GM12892 (cell line): ENCODE measurements at regions not wholly inside any gene's neighbourhood (a gene's known extent, or its start where the extent isn't known, plus 50 kb on each side); places are given as distances from the start of the nearest gene placed in this dataset.

ENCODE experiments used
- DNase-seq: peaks from one replicate; pipeline ENCODE4 v3.0.0; 2011; ENCODE audit not compliant: insufficient read length
- FAIRE-seq: peaks from 2 replicates; lab custom pipeline; 2011; peaks lifted over from hg19 to GRCh38; lab: Jason Lieb, UNC
- POLR2A ChIP-seq: IDR thresholded peaks from 2 replicates; pipeline ENCODE4 v1.6.1; 2011; ENCODE audit warnings: low read depth, low read length, control low read depth
- POLR2AphosphoS5 ChIP-seq: IDR thresholded peaks from 2 replicates; pipeline ENCODE4 v1.6.1; 2011; ENCODE audit warnings: low read depth, low read length, control low read depth
- TAF1 ChIP-seq: IDR thresholded peaks from 2 replicates; pipeline ENCODE4 v1.6.1; 2011; ENCODE audit warnings: low read depth, mild to moderate bottlenecking, control low read depth, low read length, borderline replicate concordance

- DNase-seq (no peak), FAIRE-seq (no peak)
- no peak for TF ChIP-seq POLR2A
- no peak for TF ChIP-seq TAF1
- TF ChIP-seq POLR2AphosphoS5, result no peak
Observed at GRCh38 chr6:131387562-131388447, 185.2 kb upstream of the ARG1 start.

- DNase-seq (no peak), FAIRE-seq (no peak)
- TF ChIP-seq POLR2A (no peak), POLR2AphosphoS5 (no peak), TAF1 (no peak)
Observed at GRCh38 chr6:131390322-131390721, 182.7 kb upstream of the ARG1 start.

DNA sequence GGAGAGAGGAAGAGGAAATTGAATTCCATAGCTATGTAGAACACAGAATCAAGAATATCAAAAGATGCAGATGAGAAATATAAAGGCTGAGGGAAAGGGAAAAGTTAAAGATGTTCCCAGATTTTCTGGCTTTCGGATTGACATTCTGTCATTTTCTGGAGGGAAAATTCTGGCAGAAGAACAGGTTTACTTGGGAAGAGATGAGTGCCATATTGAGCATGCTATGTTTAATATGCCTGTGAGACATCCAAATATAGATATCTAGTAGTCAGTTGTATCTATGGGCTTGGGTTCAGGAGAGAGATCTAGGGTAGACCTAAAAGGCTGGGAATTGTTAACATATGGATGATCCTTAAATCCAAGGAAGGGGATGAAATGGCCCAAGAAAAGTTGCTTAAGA, 181.9 kb upstream of the ARG1 start:
- DNase-seq (no peak), FAIRE-seq (no peak)
- no peak for TF ChIP-seq TAF1
- TF ChIP-seq POLR2AphosphoS5, result no peak
- no peak for TF ChIP-seq POLR2A

DNA sequence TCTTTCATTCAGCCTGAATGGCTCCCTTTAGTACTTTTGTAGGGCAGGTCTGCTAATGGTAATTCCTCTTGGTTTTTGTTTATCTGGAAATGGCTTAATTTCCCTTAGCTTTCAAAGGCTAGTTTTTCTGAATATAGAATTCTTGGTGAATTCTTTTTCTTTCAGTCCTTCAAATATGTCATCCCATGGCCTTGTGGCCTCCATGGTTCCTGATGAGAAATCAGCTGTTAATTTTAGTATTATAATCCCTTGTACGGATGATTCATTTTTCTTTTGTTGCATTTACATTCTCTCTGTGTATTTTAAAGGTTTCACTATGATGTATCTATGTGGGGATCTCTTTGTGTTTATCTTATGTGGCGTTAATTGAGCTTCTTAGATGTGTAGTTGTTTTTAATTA, 179.6 kb upstream of the ARG1 start:
- no peak for FAIRE-seq
- TF ChIP-seq POLR2AphosphoS5 (no peak), POLR2A (no peak), TAF1 (no peak)

GRCh38 chr6:131394768-131395432, 178.1 kb upstream of the ARG1 start:
- no peak for TF ChIP-seq POLR2AphosphoS5
- no peak for TF ChIP-seq POLR2A
- TF ChIP-seq TAF1, result no peak
- FAIRE-seq (no peak), DNase-seq (no peak)

More for the DNA sequence above, 179.6 kb upstream of the ARG1 start:
- no peak for DNase-seq

GRCh38 chr6:131398176-131398575, 174.8 kb upstream of the ARG1 start:
- DNase-seq (no peak), FAIRE-seq (no peak)
- no peak for TF ChIP-seq POLR2A
- TF ChIP-seq TAF1, result no peak
- TF ChIP-seq POLR2AphosphoS5, result no peak

DNA sequence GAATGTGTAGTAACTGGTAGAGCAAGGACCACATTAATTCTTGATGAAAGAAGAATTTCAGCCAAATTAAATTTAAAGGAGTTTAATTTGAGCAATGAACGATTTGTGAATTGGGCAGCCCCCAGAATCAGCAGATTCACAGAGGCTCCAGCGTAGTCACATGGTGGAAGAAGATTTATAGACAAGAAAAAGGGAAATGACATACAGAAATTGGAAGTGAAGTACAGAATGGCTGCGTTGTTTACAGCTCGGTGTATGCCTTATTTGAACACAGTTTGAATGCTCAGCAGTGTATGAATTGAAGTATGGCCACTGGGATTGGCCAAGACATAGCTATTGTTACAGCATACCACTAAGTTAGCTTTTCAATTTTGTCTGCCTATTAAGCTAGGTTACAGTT, 173.6 kb upstream of the ARG1 start:
- DNase-seq, result no peak
- no peak for FAIRE-seq
- TF ChIP-seq POLR2A, result no peak

- DNase-seq (no peak), FAIRE-seq (no peak)
- no peak for TF ChIP-seq TAF1
- TF ChIP-seq POLR2AphosphoS5, result no peak
- no peak for TF ChIP-seq POLR2A
Observed at GRCh38 chr6:131400054-131400778, 172.8 kb upstream of the ARG1 start.

DNA sequence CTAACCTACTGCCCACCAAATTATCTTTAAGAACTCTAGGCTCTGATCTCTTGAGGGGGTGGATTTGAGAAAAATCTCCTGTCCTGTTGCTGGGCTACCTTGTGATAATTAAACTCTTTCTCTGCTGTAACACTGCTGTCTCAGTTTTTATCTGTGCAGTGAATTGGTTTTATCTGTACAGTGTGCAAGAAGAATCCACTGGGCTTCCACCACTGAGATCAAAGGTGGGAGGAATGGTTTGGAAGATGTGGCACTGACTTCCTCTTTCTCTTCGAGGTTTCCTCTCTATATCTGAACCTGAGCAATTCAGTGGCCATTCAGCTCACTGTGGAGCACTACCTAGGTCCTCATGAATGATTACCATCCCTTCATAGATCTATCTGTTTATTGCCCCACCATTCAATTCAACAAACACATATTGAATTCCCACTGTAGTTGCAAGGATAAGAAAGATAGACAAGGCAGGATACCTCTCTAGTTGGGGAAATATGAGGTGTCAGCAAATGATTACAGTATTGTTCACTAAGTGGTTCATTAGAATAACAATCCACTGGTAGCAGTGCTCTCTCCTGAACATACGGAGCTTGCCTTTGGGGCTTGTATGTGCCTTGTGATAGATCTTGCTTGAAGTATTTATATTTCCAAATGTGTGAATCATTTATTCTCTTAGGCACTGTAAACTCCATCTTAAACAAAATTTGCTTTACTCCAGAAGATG, 172.1 kb upstream of the ARG1 start:
- FAIRE-seq (no peak), DNase-seq (no peak)
- TF ChIP-seq POLR2AphosphoS5 (no peak), POLR2A (no peak), TAF1 (no peak)

DNA sequence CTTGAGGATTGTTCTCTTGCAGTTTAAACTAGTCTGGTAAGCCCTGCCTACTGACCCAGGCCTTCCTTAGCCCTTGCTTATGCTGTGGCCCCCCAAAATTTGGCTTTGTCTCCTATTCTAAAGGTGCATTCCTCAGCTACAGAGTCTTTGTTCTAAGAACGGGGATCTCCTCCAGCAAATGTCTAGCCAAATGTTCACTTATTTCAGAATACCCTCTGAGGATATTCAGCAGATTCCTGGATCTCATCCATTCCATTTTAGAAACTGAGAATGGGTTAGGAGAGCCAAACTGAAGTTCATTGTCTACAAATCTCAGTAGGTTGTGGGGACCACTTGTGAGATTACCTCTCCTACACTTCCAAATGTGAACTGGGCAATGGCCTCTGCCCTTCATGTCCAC, 164.2 kb upstream of the ARG1 start:
- no peak for TF ChIP-seq POLR2A
- FAIRE-seq, result no peak

GRCh38 chr6:131410785-131411184, 162.2 kb upstream of the ARG1 start:
- no peak for DNase-seq
- FAIRE-seq, result no peak
- TF ChIP-seq POLR2AphosphoS5 (no peak), POLR2A (no peak), TAF1 (no peak)

More for the DNA sequence above, 164.2 kb upstream of the ARG1 start:
- DNase-seq, result no peak
